ENCODE measurements at regions not wholly inside any gene's neighbourhood (a gene's known extent, or its start where the extent isn't known, plus 50 kb on each side); places are given as distances from the start of the nearest gene placed in this dataset.

DNA sequence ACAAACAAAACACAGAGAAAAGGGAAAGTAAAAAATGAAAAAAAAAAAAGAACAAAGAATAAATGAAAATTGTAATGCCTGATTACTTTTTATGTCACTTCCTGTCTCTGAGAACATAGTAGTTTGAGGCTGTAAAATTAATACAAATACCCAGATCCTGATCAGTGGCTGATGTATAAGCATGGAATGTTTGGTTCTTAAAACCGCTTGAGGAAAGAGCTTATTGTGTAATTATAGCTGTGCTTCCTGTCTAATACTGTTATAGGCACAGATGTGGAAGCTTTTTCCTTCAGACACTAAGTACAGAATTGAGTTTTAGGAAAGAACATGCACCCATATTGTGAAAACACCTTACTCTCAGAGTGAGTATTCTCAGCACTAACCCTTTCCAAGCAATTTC is 86.9 kb downstream of the AVPR1A start:
- H3K36me3 ChIP-seq (ENCODE audit: control insufficient read depth in 4 of 4, insufficient read depth in 4 of 4, low read length in 4 of 4), result no peaks in the 10 kb centered on the region
- no peak overlapping the region for H3K4me3 ChIP-seq
- H3K9ac ChIP-seq (ENCODE audit: insufficient read depth in 1 of 2, low read length in 2 of 2), result no peak overlapping the region
- no peak overlapping the region for H3K27ac ChIP-seq (ENCODE audit: low read depth in 1 of 2, low read length in 1 of 2)
- peaks cover 0 to 44% (median 0%) of the 10 kb centered on the region in 3 donors for H3K27me3 ChIP-seq (ENCODE audit: control insufficient read depth in 3 of 3, insufficient read depth in 3 of 3, low read length in 2 of 3)
- ATAC-seq (ENCODE audit: insufficient read depth, low FRiP score) (no peak), DNase-seq (no peak)
- no peaks in the 10 kb centered on the region for H3K9me3 ChIP-seq (ENCODE audit: control insufficient read depth in 4 of 4, insufficient read depth in 3 of 4, low read length in 3 of 4)
- WGBS, 2 donors, result 3 to 13% methylated on average over 1 of the region's 1 CpG
- peaks cover 0 to 3% (median 1%) of the 10 kb centered on the region in 5 donors for H3K4me1 ChIP-seq (ENCODE audit: control insufficient read depth in 5 of 5, insufficient read depth in 5 of 5, low read length in 5 of 5)
- TF ChIP-seq, protein P1, sequence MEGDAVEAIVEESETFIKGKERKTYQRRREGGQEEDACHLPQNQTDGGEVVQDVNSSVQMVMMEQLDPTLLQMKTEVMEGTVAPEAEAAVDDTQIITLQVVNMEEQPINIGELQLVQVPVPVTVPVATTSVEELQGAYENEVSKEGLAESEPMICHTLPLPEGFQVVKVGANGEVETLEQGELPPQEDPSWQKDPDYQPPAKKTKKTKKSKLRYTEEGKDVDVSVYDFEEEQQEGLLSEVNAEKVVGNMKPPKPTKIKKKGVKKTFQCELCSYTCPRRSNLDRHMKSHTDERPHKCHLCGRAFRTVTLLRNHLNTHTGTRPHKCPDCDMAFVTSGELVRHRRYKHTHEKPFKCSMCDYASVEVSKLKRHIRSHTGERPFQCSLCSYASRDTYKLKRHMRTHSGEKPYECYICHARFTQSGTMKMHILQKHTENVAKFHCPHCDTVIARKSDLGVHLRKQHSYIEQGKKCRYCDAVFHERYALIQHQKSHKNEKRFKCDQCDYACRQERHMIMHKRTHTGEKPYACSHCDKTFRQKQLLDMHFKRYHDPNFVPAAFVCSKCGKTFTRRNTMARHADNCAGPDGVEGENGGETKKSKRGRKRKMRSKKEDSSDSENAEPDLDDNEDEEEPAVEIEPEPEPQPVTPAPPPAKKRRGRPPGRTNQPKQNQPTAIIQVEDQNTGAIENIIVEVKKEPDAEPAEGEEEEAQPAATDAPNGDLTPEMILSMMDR (IDR thresholded peaks at IDR 0.05; ENCODE audit: control extremely low read depth, extremely low read depth), result no peak

DNA sequence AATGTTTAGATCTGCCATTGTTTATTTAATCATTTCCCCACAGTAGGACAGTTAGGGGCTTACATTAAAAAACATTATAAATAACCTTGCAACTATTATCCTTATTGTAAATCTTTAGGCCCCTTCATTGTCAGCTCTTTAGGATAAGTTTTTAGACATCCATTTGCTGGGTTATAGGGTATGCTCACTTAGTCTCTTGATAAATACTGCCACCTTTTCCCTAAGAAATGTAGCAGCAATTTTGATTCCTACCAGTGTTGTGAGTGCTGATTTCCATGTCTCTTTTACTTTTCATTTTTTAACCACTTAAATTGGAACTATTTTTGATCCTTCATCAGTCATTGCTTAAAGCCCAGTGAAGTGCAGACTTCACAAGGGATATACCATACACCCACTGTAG is 94.4 kb downstream of the AVPR1A start:
- Histone ChIP-seq H3K4me3 (no peak overlapping the region), H3K9me3 (ENCODE audit: control insufficient read depth in 4 of 4, insufficient read depth in 3 of 4, low read length in 3 of 4) (no peaks in the 10 kb centered on the region), H3K27me3 (ENCODE audit: control insufficient read depth in 3 of 3, insufficient read depth in 3 of 3, low read length in 2 of 3) (peaks cover 0 to 22% (median 0%) of the 10 kb centered on the region in 3 donors), H3K27ac (ENCODE audit: low read depth in 1 of 2, low read length in 1 of 2) (no peak overlapping the region), H3K9ac (ENCODE audit: insufficient read depth in 1 of 2, low read length in 2 of 2) (no peak overlapping the region), H3K4me1 (ENCODE audit: control insufficient read depth in 5 of 5, insufficient read depth in 5 of 5, low read length in 5 of 5) (no peaks in the 10 kb centered on the region), H3K36me3 (ENCODE audit: control insufficient read depth in 4 of 4, insufficient read depth in 4 of 4, low read length in 4 of 4) (no peaks in the 10 kb centered on the region)
- TF ChIP-seq, protein P1 (IDR thresholded peaks at IDR 0.05; ENCODE audit: control extremely low read depth, extremely low read depth), result no peak
- ATAC-seq (ENCODE audit: insufficient read depth, low FRiP score), result no peak
- DNase-seq, result no peak

DNA sequence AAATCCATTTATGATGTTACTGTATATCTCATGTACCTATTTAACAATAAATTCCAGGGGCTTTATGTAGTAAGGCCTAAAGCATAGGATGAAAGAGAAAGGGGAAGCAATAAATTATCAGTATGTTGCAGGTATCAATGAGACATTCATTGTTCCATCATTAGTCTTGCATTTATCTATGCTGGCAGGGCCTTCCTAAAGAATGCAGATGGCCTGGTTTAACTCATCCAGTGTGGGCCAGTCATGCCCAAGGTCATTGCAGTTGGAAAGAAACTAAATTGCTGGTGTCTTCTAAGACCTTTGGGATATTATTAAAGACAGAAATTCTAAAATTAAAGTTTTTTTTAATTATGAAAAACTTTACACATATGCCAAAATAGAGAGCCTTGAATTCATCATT is 98.3 kb downstream of the AVPR1A start:
- no peak overlapping the region for H3K27ac ChIP-seq (ENCODE audit: low read depth in 1 of 2, low read length in 1 of 2)

DNA sequence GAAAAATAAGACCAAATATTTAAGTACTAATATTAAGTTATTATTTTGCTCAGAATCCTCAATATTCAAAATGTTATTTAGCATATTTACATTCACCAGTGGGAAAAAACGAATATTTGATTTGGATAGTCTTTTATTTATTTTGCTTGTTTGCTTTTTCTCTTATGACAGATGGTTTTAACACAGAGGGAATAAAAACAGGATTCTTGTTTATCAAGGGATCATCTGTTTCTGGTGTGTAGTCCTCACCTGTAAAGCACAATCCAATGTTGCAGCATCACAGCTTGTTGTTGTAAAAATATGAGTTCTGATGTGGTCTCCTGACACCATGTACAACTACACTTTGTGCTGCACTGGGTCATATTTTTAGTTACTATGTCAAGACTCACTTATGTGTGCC is 103.9 kb downstream of the AVPR1A start:
- Histone ChIP-seq H3K9ac (ENCODE audit: insufficient read depth in 1 of 2, low read length in 2 of 2) (no peak overlapping the region), H3K4me1 (ENCODE audit: control insufficient read depth in 5 of 5, insufficient read depth in 5 of 5, low read length in 5 of 5) (no peaks in the 10 kb centered on the region), H3K4me3 (no peak overlapping the region), H3K9me3 (ENCODE audit: control insufficient read depth in 4 of 4, insufficient read depth in 3 of 4, low read length in 3 of 4) (no peaks in the 10 kb centered on the region), H3K27ac (ENCODE audit: low read depth in 1 of 2, low read length in 1 of 2) (no peak overlapping the region), H3K27me3 (ENCODE audit: control insufficient read depth in 3 of 3, insufficient read depth in 3 of 3, low read length in 2 of 3) (no peaks in the 10 kb centered on the region), H3K36me3 (ENCODE audit: control insufficient read depth in 4 of 4, insufficient read depth in 4 of 4, low read length in 4 of 4) (no peaks in the 10 kb centered on the region)
- WGBS, 2 donors, result 0% methylated on average over 1 of the region's 1 CpG
- no peak for ATAC-seq (ENCODE audit: insufficient read depth, low FRiP score)
- TF ChIP-seq, protein P1 (IDR thresholded peaks at IDR 0.05; ENCODE audit: control extremely low read depth, extremely low read depth), result no peak
- DNase-seq, result no peak

More for the DNA sequence above, 98.3 kb downstream of the AVPR1A start:
- no peak for ATAC-seq (ENCODE audit: insufficient read depth, low FRiP score)
- no peak for DNase-seq
- no peak overlapping the region for H3K9ac ChIP-seq (ENCODE audit: insufficient read depth in 1 of 2, low read length in 2 of 2)
- no peaks in the 10 kb centered on the region for H3K36me3 ChIP-seq (ENCODE audit: control insufficient read depth in 4 of 4, insufficient read depth in 4 of 4, low read length in 4 of 4)
- H3K4me3 ChIP-seq, result no peak overlapping the region
- TF ChIP-seq, protein P1 (IDR thresholded peaks at IDR 0.05; ENCODE audit: control extremely low read depth, extremely low read depth), result no peak
- no peaks in the 10 kb centered on the region for H3K9me3 ChIP-seq (ENCODE audit: control insufficient read depth in 4 of 4, insufficient read depth in 3 of 4, low read length in 3 of 4)
- H3K4me1 ChIP-seq (ENCODE audit: control insufficient read depth in 5 of 5, insufficient read depth in 5 of 5, low read length in 5 of 5), result no peaks in the 10 kb centered on the region
- H3K27me3 ChIP-seq (ENCODE audit: control insufficient read depth in 3 of 3, insufficient read depth in 3 of 3, low read length in 2 of 3), result peaks cover 0 to 6% (median 0%) of the 10 kb centered on the region in 3 donors
